HCT116 (cell line): ENCODE measurements at regions not wholly inside any gene's neighbourhood (a gene's known extent, or its start where the extent isn't known, plus 50 kb on each side); places are given as distances from the start of the nearest gene placed in this dataset.

ENCODE experiments used
- ATAC-seq: fragments of 200-7000 bp; cut with Tn5 transposase; 2 replicates; pipeline ENCODE4 v1.9.1; 2020; ENCODE audit warnings: mild to moderate bottlenecking, moderate library complexity
- BruUV-seq: library from RNA; stranded (reverse); fragments of 400-500 nt; replicated peaks from 2 replicates; lab custom pipeline; 2021; lab: Mats Ljungman, UMichigan
- CTCF ChIA-PET: fragments of 300-600 bp; sonication (Branson Sonifier 250); formaldehyde crosslinking; loops from one replicate; lab custom pipeline; 2021; ENCODE audit warnings: antibody characterized with exemption; lab: Charles Lee
- POLR2A ChIA-PET: fragments of 300-600, 350-600 bp; sonication (Branson Sonifier 250); formaldehyde crosslinking; loops from one replicate; lab custom pipeline; 2021; ENCODE audit warnings: antibody characterized with exemption; lab: Charles Lee
- RAD21 ChIA-PET, 2 experiments: fragments of 300-600 bp; sonication (Branson Sonifier 250); formaldehyde crosslinking; loops; one replicate each; lab custom pipeline; 2023; ENCODE audit warnings: low total read pairs in 2 of 2; ENCODE audit not compliant: uncharacterized antibody in 2 of 2, unreplicated experiment in 2 of 2, low non-redundant PET in 1 of 2; lab: Charles Lee
- DNase-seq: peaks from one replicate; pipeline ENCODE4 v3.0.0-alpha.2; 2010; ENCODE audit warnings: low read depth, low spot score
- H2AFZ ChIP-seq: fragments of 200-600 bp; shearing (Covaris generic), sonication (generic); 2 replicates; pipeline ENCODE4 v1.6.1; 2017; ENCODE audit warnings: low read depth, mixed run types, mixed read lengths, antibody characterized with exemption, low read length; ENCODE audit not compliant: poor library complexity, severe bottlenecking
- H3K27ac ChIP-seq: 2 replicates; pipeline ENCODE4 v1.5.1; 2012; ENCODE audit warnings: low read depth, low read length
- H3K27me3 ChIP-seq: fragments of 200-600 bp; sonication (generic); 2 replicates; pipeline ENCODE4 v1.6.1; 2016; ENCODE audit warnings: mixed run types, low read length, mixed read lengths; ENCODE audit not compliant: insufficient read depth
- H3K36me3 ChIP-seq, 2 experiments: fragments of 200-500 bp in 1 of 2; fragments of 200-600 bp in 1 of 2; sonication (Bioruptor generic) in 1 of 2; sonication (generic) in 1 of 2; 2 replicates each; pipeline versions ENCODE4 v1.5.1 to v1.6.1; 2014 to 2016; ENCODE audit warnings: low read length in 2 of 2, inconsistent platforms in 1 of 2, mixed read lengths in 1 of 2, mixed run types in 1 of 2; ENCODE audit not compliant: insufficient read depth in 2 of 2, control insufficient read depth in 1 of 2
- H3K4me1 ChIP-seq, 2 experiments: fragments of 200-600 bp in 1 of 2; sonication (generic) in 1 of 2; 2 replicates each; pipeline versions ENCODE4 v1.5.1 to v1.6.1; 2012 to 2017; ENCODE audit warnings: low read length in 2 of 2, inconsistent platforms in 1 of 2, mild to moderate bottlenecking in 1 of 2, mixed read lengths in 1 of 2, mixed run types in 1 of 2, moderate library complexity in 1 of 2; ENCODE audit not compliant: insufficient read depth in 2 of 2, control insufficient read depth in 1 of 2
- H3K4me2 ChIP-seq: fragments of 200-600 bp; sonication (generic); 2 replicates; pipeline ENCODE4 v1.6.1; 2017; ENCODE audit warnings: mixed run types, low read length, mixed read lengths
- H3K4me3 ChIP-seq, 2 experiments: fragments of 200-600 bp in 1 of 2; sonication (generic) in 1 of 2; replicated peaks in 1 of 2; 2 replicates each; pipeline ENCODE4 v1.5.1; 2011 to 2016; ENCODE audit warnings: low read length in 2 of 2, control low read depth in 1 of 2, low read depth in 1 of 2, mild to moderate bottlenecking in 1 of 2, mixed read lengths in 1 of 2, mixed run types in 1 of 2
- H3K79me2 ChIP-seq: fragments of 200-600 bp; sonication (generic); 2 replicates; pipeline ENCODE4 v1.6.1; 2017; ENCODE audit warnings: mild to moderate bottlenecking, mixed run types, low read length, moderate library complexity, mixed read lengths; ENCODE audit not compliant: insufficient read depth
- H3K9ac ChIP-seq: fragments of 200-600 bp; sonication (generic); 2 replicates; pipeline ENCODE4 v1.6.1; 2016; ENCODE audit warnings: low read length, mixed read lengths
- H3K9me2 ChIP-seq: fragments of 200-600 bp; sonication (generic), shearing (Covaris generic); 2 replicates; pipeline ENCODE4 v1.6.1; 2017; ENCODE audit warnings: mixed run types, mild to moderate bottlenecking, moderate library complexity; ENCODE audit not compliant: insufficient read depth
- H3K9me3 ChIP-seq, 2 experiments: fragments of 200-500 bp in 1 of 2; fragments of 200-600 bp in 1 of 2; sonication (Bioruptor generic) in 1 of 2; sonication (generic) in 1 of 2; 2 replicates each; pipeline ENCODE4 v1.6.1; 2014 to 2017; ENCODE audit warnings: low read length in 2 of 2, mixed read lengths in 2 of 2, inconsistent platforms in 1 of 2, low read depth in 1 of 2, mild to moderate bottlenecking in 1 of 2, mixed run types in 1 of 2, moderate library complexity in 1 of 2; ENCODE audit not compliant: control insufficient read depth in 1 of 2, insufficient read depth in 1 of 2
- H4K20me1 ChIP-seq: fragments of 200-600 bp; sonication (generic), shearing (Covaris generic); 2 replicates; pipeline ENCODE4 v1.6.1; 2017; ENCODE audit warnings: mixed run types, mild to moderate bottlenecking, moderate library complexity; ENCODE audit not compliant: insufficient read depth
- CTCF ChIP-seq, 3 experiments: fragments of 200-600 bp in 1 of 3; sonication (generic) in 1 of 3; IDR thresholded peaks in 2 of 3; conservative IDR thresholded peaks in 1 of 3; 2 replicates each; pipeline ENCODE4 v1.5.1; 2012 to 2017; ENCODE audit warnings: low read depth in 2 of 3, low read length in 2 of 3, antibody characterized with exemption in 1 of 3, borderline replicate concordance in 1 of 3, control low read depth in 1 of 3, mild to moderate bottlenecking in 1 of 3, mixed read lengths in 1 of 3, mixed run types in 1 of 3, moderate library complexity in 1 of 3; ENCODE audit not compliant: insufficient read depth in 1 of 3
- EZH2 ChIP-seq: fragments of 200-600 bp; sonication (generic); IDR thresholded peaks from 2 replicates; pipeline ENCODE4 v1.6.1; 2017; ENCODE audit warnings: antibody characterized with exemption, mixed run types
- FOSL1 ChIP-seq: IDR thresholded peaks from 2 replicates; pipeline ENCODE4 v1.6.1; 2012; ENCODE audit warnings: low read depth
- JUND ChIP-seq: IDR thresholded peaks from 2 replicates; pipeline ENCODE4 v1.6.1; 2012
- POLR2A ChIP-seq: IDR thresholded peaks from 2 replicates; pipeline ENCODE4 v1.7.0; 2011; ENCODE audit warnings: borderline replicate concordance; ENCODE audit not compliant: insufficient read depth, insufficient read length; ENCODE audit errors: extremely low read depth
- RAD21 ChIP-seq: IDR thresholded peaks from 2 replicates; pipeline ENCODE4 v1.6.1; 2012; ENCODE audit warnings: low read depth, mild to moderate bottlenecking
- REST ChIP-seq: IDR thresholded peaks from 2 replicates; pipeline ENCODE4 v1.6.1; 2012; ENCODE audit warnings: low read depth
- SP1 ChIP-seq: IDR thresholded peaks from 2 replicates; pipeline ENCODE4 v1.6.1; 2012; ENCODE audit warnings: low read depth
- SRF ChIP-seq: IDR thresholded peaks from 2 replicates; pipeline ENCODE4 v1.6.1; 2012; ENCODE audit warnings: low read depth
- YY1 ChIP-seq: IDR thresholded peaks from 2 replicates; pipeline ENCODE4 v1.6.1; 2011; ENCODE audit warnings: low read length, low read depth, moderate library complexity, mild to moderate bottlenecking; ENCODE audit not compliant: insufficient replicate concordance; ENCODE audit errors: extremely low read depth
- intact Hi-C: fragments of 100-400 bp; cut with micrococcal nuclease; formaldehyde crosslinking; loops from 2 replicates; pipeline ENCODE4 v1.10.0; 2022
- TF ChIP-seq, protein P1 (sequence below): IDR thresholded peaks from 2 replicates; pipeline ENCODE4 v1.6.1; 2012

GRCh38 chr6:122170274-122170673, 229.2 kb upstream of the HSF2 start:
- no peak for TF ChIP-seq YY1
- TF ChIP-seq RAD21: no peak
- TF ChIP-seq, protein P1, sequence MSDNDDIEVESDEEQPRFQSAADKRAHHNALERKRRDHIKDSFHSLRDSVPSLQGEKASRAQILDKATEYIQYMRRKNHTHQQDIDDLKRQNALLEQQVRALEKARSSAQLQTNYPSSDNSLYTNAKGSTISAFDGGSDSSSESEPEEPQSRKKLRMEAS: no peak
- no peak for TF ChIP-seq FOSL1
- no peak for TF ChIP-seq JUND
- TF ChIP-seq REST: no peak
- TF ChIP-seq SRF: no peak
- TF ChIP-seq CTCF (IDR thresholded peaks at IDR 0.05 in 2 of 3, conservative IDR thresholded peaks at IDR 0.05 in 1 of 3; ENCODE audit: borderline replicate concordance in 1 of 3, insufficient read depth in 1 of 3, low read depth in 2 of 3, low read length in 2 of 3): no peak
- TF ChIP-seq SP1: no peak
- TF ChIP-seq EZH2: no peak
- TF ChIP-seq POLR2A: no peak
- TF ChIP-seq, all 23 proteins: peak for 0
- intact Hi-C loops: no loop called here

More at GRCh38 chr6:122170274-122170673, 229.2 kb upstream of the HSF2 start:
- Histone ChIP-seq H3K36me3 (no peaks in the 10 kb centered on the region), H3K27ac (no peak overlapping the region), H3K79me2 (no peaks in the 10 kb centered on the region), H2AFZ (no peak overlapping the region), H3K27me3 (no peaks in the 10 kb centered on the region), H3K9me3 (no peaks in the 10 kb centered on the region), H3K9me2 (no peaks in the 10 kb centered on the region), H3K4me3 (no peak overlapping the region), H3K9ac (no peak overlapping the region), H3K4me2 (no peak overlapping the region), H4K20me1 (no peaks in the 10 kb centered on the region), H3K4me1 (no peaks in the 10 kb centered on the region)
- ChIA-PET RAD21 (no interaction called here), CTCF (interaction anchor here (1.6 kb wide), 1 partner anchor 14 kb away, joined by 4 read pairs; no protein-coding TSS in a partner anchor), POLR2A (no interaction called here)
- BruUV-seq: no TSS peak
- DNase-seq (no peak), ATAC-seq (no peak)
